ES-I3 (cell line): ENCODE measurements at regions not wholly inside any gene's neighbourhood (a gene's known extent, or its start where the extent isn't known, plus 50 kb on each side); places are given as distances from the start of the nearest gene placed in this dataset.

ENCODE experiments used
- H3K36me3 ChIP-seq: 2 replicates; pipeline ENCODE4 v1.6.1; 2013; ENCODE audit warnings: mild to moderate bottlenecking, low read length, control low read depth, moderate library complexity; ENCODE audit not compliant: insufficient read depth
- H3K4me1 ChIP-seq: 2 replicates; pipeline ENCODE4 v1.6.1; 2013; ENCODE audit warnings: mild to moderate bottlenecking, control low read depth, low read length; ENCODE audit not compliant: insufficient read depth
- H3K9ac ChIP-seq: 2 replicates; pipeline ENCODE4 v1.6.1; 2013; ENCODE audit warnings: low read depth, mild to moderate bottlenecking, low read length, moderate library complexity
- H3K9me3 ChIP-seq: 2 replicates; pipeline ENCODE4 v1.6.1; 2013; ENCODE audit warnings: mild to moderate bottlenecking, low read length, moderate library complexity; ENCODE audit not compliant: control insufficient read depth, insufficient read depth

DNA sequence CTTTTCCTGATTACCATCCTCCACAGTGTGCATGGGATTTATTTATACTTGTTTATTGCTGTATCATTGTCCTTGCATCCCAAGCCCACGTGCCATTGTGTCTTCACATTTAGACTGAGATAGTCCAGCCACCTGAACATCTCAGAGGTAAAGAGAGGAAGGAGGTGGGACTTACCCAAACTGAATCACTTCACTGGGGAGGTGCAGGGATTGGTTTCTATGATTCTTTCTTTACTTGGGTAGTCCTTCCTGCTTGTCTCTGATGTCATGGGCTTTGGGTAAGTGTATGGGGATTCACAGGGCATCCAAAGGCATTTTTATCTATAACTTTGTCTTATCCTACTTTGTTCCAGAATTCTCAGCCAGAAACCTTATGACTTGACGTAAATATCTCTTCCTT lies 141.5 kb upstream of the UMPS start:
- Histone ChIP-seq H3K36me3 (no peaks in the 10 kb centered on the region), H3K4me1 (peaks cover 22% of the 10 kb centered on the region), H3K9me3 (no peaks in the 10 kb centered on the region), H3K9ac (no peak overlapping the region)

DNA sequence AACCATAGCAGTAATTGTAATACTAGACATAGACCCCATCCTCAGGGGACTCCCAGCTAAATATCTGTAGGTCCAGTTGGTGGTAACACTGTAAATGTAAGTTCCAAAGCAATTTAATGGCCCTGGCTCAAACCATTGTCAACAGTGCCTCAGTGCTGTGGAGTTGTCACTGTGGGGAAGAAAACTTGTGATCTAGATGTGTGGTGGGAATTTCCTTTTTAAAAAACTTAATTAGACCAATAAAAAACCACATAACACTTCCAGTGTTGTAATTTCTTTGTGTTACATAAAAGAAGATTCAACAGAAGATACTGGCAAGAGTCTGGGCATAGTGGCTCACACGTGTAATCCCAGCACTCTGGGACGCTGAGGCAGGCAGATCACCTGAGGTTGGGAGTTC lies 138.6 kb upstream of the UMPS start:
- H3K9ac ChIP-seq = no peak overlapping the region
- peaks cover 15% of the 10 kb centered on the region for H3K4me1 ChIP-seq
- no peaks in the 10 kb centered on the region for H3K9me3 ChIP-seq
- no peaks in the 10 kb centered on the region for H3K36me3 ChIP-seq

DNA sequence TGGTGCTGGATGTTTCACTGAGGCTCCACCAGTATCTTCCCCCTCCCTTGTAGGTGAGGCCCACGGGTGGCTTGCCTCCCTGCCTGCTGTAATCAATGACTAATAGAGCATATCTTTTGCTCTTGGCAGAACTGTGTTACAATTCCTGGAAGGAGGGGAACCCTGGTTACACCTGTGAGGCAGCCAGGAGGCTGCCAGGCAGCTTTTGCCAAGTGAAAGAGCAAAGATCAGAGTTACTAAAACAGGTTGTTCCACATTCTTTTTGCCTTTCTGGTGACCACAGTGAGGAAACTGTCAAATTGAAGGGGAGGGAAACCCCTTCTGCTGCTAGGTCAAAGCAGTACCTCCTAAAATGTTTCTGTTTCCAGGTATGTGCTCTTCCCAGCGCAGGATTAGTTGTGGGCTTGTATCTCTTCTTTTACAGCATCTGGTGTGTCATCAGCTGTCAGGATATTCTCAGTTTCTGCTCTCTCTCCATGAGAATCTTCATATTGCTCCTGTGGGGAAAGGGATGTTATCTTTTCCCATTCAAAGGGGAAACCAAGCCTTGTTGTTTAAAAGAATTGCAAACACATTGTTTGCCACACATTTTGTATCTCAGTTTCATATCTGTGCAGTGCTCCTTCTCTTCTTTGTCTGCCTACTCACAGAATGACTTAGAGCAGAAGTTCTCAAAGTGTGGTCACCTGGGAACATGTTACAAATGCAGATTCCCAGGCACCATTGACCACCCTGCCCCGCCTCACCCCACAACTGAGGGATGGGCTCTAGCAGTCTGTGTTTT lies 137.4 kb upstream of the UMPS start:
- peaks cover 7% of the 10 kb centered on the region; the same call in 1 of the 2 replicates for H3K4me1 ChIP-seq
- no peak overlapping the region for H3K9ac ChIP-seq
- H3K36me3 ChIP-seq = no peaks in the 10 kb centered on the region
- H3K9me3 ChIP-seq = no peaks in the 10 kb centered on the region

- Histone ChIP-seq H3K9me3 (no peaks in the 10 kb centered on the region), H3K9ac (no peak overlapping the region), H3K36me3 (no peaks in the 10 kb centered on the region), H3K4me1 (peaks cover 7% of the 10 kb centered on the region; the same call in 1 of the 2 replicates)
Measured at GRCh38 chr3:124593442-124593829, 136.8 kb upstream of the UMPS start.

DNA sequence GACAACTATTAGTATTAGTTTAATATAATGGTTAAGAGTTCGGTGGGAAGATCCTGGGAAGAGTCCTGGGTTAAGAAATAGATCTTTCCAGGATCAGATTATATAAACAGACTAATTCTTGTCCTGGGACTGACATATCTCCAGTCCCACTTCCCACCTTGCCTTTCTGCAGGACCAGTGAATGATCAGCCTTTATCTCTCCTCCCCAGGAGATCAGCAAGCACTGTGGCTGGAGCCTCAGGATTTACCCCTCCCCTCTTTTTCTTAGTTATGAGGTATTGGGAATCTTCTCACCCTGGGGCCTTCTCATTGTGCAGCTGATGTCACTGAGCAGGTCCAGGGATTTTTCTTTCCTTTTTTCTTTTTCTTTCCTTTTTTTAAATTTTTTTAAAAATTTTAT lies 135.7 kb upstream of the UMPS start:
- Histone ChIP-seq H3K36me3 (no peaks in the 10 kb centered on the region), H3K9me3 (no peaks in the 10 kb centered on the region), H3K9ac (no peak overlapping the region), H3K4me1 (peaks cover 7% of the 10 kb centered on the region; the same call in 1 of the 2 replicates)

GRCh38 chr3:124597273-124597672 lies 133.0 kb upstream of the UMPS start:
- Histone ChIP-seq H3K9me3 (no peaks in the 10 kb centered on the region), H3K4me1 (peaks cover 7% of the 10 kb centered on the region), H3K9ac (no peak overlapping the region), H3K36me3 (no peaks in the 10 kb centered on the region)

GRCh38 chr3:124597979-124598378 lies 132.3 kb upstream of the UMPS start:
- Histone ChIP-seq H3K9ac (no peak overlapping the region), H3K36me3 (no peaks in the 10 kb centered on the region), H3K9me3 (no peaks in the 10 kb centered on the region), H3K4me1 (peaks cover 6% of the 10 kb centered on the region)

GRCh38 chr3:124599147-124599765 lies 131.0 kb upstream of the UMPS start:
- Histone ChIP-seq H3K9ac (no peak overlapping the region), H3K36me3 (no peaks in the 10 kb centered on the region), H3K4me1 (no peaks in the 10 kb centered on the region; the same call in 1 of the 2 replicates), H3K9me3 (no peaks in the 10 kb centered on the region)

DNA sequence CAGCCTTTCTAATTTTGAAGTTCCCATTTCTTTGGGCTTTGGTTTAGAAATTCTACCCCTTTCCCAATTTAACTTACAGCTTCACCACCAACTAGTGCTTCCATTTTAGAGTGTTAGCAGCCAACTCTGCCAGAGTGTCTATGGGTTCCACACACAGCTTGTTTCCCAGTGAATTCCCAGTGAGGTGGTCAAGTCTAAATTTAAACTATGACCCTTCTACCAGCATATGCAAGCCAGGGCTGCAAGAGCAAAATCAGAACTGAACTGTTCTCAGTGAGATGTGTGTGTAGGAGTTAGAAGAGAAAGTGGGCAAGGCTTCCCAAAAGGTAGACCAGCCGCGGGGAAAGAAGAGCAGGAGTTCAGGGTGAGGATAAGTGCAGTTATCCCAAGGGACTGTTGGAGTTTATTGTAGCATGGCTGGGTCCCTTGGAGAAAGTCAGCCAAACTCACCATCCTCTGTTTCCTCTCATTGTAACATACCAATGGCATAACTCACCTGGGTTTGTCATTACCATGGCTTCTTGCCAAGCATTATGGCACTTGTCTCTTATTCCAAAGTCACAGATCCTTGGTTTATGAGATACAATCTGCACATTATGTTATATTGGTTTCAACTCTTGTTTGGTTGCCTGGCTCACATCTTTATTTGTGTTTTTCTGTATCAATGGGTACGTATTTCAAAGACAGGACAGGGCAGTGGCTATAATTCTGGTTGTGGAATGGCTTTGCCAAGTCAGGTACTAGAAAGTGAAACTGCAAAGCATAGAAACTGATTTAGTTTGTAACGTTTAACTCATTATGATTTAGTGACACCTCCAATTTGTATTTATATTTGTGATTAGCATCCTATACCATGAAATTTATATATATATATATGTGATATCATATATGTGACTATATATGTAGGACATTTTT lies 130.2 kb upstream of the UMPS start:
- no peaks in the 10 kb centered on the region for H3K9me3 ChIP-seq
- no peaks in the 10 kb centered on the region; the same call in 1 of the 2 replicates for H3K4me1 ChIP-seq
- H3K36me3 ChIP-seq = no peaks in the 10 kb centered on the region
- H3K9ac ChIP-seq = no peak overlapping the region

DNA sequence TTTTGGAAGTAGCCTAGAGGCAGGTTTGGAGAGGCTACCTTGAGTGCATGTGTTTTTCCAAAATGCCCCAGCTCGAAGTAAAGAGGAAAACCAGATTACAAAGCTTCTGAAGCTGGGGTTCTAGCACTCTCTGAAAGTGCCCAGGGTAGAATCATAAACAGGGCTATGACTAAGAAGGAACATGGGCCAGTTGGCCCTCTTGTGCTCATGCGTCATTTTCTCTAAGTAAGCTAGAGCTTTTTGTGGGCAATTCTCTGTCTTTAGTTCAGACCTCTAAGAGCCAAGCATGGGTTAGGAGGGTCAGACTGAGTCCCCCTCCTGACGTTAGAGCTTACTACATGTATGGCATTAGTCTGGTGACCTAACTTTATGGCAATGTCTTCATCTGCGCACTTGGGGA lies 129.5 kb upstream of the UMPS start:
- Histone ChIP-seq H3K36me3 (no peaks in the 10 kb centered on the region), H3K4me1 (no peaks in the 10 kb centered on the region; the same call in 1 of the 2 replicates), H3K9me3 (no peaks in the 10 kb centered on the region), H3K9ac (no peak overlapping the region)

DNA sequence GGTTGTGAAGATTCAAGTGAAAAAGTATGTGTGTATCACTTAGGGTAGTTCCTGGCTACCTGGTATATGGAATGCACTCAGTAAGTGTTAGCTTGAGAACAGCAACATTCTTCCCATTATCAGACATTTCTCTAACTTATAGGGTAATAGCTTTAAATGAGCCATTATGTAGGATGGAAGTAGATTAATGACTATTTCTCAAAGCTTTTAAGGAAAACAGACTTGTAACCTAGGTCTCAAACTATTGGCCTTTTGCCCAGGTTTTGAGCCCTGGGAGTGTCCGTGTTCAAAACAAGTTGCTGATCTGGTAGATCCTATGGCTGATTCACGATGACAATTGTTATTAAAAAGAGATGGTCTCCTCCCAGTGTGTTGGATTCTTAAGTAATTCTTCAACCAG lies 129.1 kb upstream of the UMPS start:
- Histone ChIP-seq H3K9ac (no peak overlapping the region), H3K4me1 (no peaks in the 10 kb centered on the region; the same call in 1 of the 2 replicates), H3K36me3 (no peaks in the 10 kb centered on the region), H3K9me3 (no peaks in the 10 kb centered on the region)

DNA sequence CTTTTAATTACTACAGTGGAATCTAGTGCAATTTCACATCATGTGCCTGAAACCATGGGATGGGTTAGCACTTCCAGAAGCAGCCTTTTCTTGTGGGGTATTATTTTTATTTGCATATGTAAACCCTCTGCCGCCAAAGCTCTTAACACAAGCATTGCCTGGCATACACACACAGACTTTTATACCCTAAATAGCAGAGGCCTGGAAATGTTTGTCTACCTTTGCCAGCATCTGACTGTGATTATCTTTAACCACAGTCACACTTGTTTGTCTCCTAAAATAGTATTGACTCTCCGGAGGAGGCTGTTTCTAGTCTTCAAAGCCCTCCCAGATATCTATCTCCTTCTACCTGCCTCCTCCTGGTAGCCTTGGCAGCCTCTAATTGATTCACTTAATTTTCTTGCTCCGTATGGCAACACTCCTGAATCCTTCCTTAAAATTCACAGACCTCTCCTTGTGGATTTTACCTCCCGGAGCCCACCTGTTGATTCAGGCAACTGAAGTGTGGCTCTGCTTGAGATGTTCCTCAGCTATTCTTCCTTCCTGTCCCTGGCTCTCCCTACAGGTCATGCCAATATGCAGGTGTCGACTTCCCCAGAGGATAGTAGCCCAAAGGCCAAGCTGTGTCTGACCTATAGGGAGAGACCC lies 127.1 kb upstream of the UMPS start:
- no peaks in the 10 kb centered on the region for H3K36me3 ChIP-seq
- H3K4me1 ChIP-seq = no peaks in the 10 kb centered on the region; the same call in 1 of the 2 replicates
- no peaks in the 10 kb centered on the region for H3K9me3 ChIP-seq
- H3K9ac ChIP-seq = no peak overlapping the region

DNA sequence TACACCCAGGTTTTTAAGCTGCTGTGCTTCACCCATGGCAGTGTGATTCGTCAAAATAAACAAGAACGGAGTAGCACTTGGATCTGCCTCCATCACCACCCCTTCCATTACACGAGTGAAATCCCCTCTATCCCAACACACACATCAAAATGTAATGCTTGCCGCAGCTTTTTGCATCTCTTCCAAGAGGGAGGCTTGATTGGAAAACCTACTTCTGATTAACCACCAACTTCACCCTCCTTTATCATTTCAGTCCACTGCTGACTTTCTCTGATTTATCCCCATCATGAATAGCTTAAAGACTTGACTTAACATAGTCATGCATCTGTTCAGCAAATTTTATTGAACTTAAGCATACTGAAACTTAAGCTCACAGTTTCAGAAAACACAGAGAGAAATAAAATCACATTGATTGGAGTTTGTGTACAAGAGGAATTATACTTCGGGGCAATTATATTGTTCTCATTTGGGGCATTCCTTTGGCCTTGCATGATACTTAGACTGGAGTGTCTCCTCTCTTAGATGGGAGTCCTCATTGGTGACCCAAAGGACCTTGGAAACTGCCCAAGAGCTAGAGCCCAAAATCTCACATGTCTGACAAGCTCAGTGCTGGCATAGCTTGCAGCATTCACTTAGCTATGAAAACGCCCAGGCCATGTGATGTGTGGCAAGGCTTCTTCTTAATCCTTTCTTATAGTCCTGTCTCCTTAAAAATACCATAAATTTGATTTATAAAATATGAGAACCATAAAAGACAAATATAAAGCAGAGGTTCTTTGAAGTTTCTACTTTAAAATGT lies 124.3 kb upstream of the UMPS start:
- H3K36me3 ChIP-seq = no peaks in the 10 kb centered on the region
- no peaks in the 10 kb centered on the region for H3K9me3 ChIP-seq
- H3K4me1 ChIP-seq = no peaks in the 10 kb centered on the region
- H3K9ac ChIP-seq = no peak overlapping the region
